WERI-Rb-1 (cell line): ENCODE measurements at regions not wholly inside any gene's neighbourhood (a gene's known extent, or its start where the extent isn't known, plus 50 kb on each side); places are given as distances from the start of the nearest gene placed in this dataset.

Experiments used
- DNase-seq: peaks from one replicate; pipeline ENCODE4 v3.0.0-alpha.2; 2020
- H3K27ac ChIP-seq: fragments of 250-450 bp; sonication (Bioruptor Pico); 2 replicates; pipeline ENCODE4 v1.5.1; 2020; ENCODE audit warnings: mild to moderate bottlenecking, moderate library complexity
- H3K27me3 ChIP-seq: fragments of 250-450 bp; sonication (Bioruptor Pico); 2 replicates; pipeline ENCODE4 v1.5.1; 2021; ENCODE audit warnings: mild to moderate bottlenecking, low read depth, moderate library complexity; ENCODE audit not compliant: insufficient read depth, severe bottlenecking
- H3K36me3 ChIP-seq: fragments of 250-450 bp; sonication (Bioruptor Pico); 2 replicates; pipeline ENCODE4 v1.5.1; 2020; ENCODE audit warnings: mild to moderate bottlenecking, moderate library complexity
- H3K4me3 ChIP-seq: 2 replicates; pipeline ENCODE4 v1.5.1; 2011; ENCODE audit warnings: low read depth, mild to moderate bottlenecking, control low read depth, low read length
- H3K9me3 ChIP-seq: fragments of 250-450 bp; sonication (Bioruptor Pico); 2 replicates; pipeline ENCODE4 v1.5.1; 2021; ENCODE audit warnings: mild to moderate bottlenecking, moderate library complexity; ENCODE audit not compliant: severe bottlenecking
- TF ChIP-seq, protein P1 (sequence below): IDR thresholded peaks from 2 replicates; pipeline ENCODE4 v1.5.1; 2011; ENCODE audit warnings: low read depth, mild to moderate bottlenecking, control low read depth, inconsistent platforms, low read length

DNA sequence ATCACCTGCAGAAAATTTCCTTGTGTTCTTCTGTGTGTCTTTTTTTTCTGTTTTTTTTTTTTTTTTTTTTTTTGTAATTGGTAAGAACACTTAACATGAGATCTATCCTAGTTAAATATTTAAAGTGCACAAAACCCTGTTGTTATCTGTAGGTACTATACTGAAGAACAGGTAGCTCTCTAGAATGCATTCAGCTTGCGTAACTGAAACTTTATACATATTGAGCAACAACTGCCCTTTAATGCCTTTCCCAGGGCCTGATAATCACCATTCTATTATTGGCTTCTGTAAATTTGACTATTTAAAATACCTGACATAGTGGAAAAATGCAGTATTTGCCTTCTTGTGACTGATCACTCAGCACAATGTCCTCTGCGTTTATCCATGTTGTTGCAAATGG is 701.8 kb downstream of the SUCLG1 start:
- Histone ChIP-seq H3K36me3 (no peaks in the 10 kb centered on the region), H3K4me3 (no peak overlapping the region), H3K27ac (no peak overlapping the region), H3K27me3 (no peaks in the 10 kb centered on the region), H3K9me3 (peaks cover 6% of the 10 kb centered on the region)
- DNase-seq = no peak
- TF ChIP-seq, protein P1, sequence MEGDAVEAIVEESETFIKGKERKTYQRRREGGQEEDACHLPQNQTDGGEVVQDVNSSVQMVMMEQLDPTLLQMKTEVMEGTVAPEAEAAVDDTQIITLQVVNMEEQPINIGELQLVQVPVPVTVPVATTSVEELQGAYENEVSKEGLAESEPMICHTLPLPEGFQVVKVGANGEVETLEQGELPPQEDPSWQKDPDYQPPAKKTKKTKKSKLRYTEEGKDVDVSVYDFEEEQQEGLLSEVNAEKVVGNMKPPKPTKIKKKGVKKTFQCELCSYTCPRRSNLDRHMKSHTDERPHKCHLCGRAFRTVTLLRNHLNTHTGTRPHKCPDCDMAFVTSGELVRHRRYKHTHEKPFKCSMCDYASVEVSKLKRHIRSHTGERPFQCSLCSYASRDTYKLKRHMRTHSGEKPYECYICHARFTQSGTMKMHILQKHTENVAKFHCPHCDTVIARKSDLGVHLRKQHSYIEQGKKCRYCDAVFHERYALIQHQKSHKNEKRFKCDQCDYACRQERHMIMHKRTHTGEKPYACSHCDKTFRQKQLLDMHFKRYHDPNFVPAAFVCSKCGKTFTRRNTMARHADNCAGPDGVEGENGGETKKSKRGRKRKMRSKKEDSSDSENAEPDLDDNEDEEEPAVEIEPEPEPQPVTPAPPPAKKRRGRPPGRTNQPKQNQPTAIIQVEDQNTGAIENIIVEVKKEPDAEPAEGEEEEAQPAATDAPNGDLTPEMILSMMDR = no peak

DNA sequence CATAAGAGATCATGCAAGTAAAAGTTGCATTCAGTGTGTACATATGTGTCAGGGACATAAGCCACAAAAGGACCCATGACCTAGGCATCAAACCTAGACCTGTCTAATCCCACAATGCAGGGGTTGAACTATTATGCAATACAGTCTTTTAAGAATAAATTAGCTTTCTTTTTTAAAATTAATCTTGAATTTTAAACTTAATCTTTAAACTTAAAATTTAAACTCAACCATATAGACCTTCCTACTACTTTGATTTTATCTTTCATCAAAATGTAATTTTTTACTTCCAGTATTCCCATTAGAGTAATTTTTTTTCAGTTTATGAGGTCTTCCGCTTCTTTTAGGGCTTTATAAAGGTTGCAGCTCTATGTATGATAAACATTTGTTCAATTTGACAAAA is 702.9 kb downstream of the SUCLG1 start:
- Histone ChIP-seq H3K27ac (no peak overlapping the region), H3K36me3 (no peaks in the 10 kb centered on the region), H3K27me3 (no peaks in the 10 kb centered on the region), H3K4me3 (no peak overlapping the region), H3K9me3 (peaks cover 6% of the 10 kb centered on the region)
- no peak for DNase-seq
- TF ChIP-seq, protein P1 = no peak

DNA sequence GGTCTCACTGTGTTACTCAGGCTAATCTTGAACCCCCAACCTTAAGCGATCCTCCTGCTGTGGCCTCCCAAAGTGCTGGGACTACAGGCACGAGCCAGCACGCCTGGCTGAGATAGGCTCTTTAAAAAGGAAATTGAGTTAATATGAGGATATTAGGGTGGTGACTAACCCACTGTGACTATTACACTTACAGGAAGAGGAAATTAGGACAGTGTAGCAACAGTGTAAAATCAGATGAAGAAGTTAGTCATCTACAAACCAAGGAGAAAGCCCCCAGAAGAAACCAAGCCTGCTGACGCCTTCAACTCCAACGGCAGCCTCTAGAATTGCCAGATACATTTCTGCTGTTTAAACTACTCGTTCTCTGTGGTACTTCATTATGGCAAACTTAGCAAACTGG is 711.9 kb downstream of the SUCLG1 start:
- Histone ChIP-seq H3K27ac (no peak overlapping the region), H3K36me3 (no peaks in the 10 kb centered on the region), H3K9me3 (no peaks in the 10 kb centered on the region), H3K27me3 (no peaks in the 10 kb centered on the region), H3K4me3 (no peak overlapping the region)
- TF ChIP-seq, protein P1 = no peak
- DNase-seq = no peak

DNA sequence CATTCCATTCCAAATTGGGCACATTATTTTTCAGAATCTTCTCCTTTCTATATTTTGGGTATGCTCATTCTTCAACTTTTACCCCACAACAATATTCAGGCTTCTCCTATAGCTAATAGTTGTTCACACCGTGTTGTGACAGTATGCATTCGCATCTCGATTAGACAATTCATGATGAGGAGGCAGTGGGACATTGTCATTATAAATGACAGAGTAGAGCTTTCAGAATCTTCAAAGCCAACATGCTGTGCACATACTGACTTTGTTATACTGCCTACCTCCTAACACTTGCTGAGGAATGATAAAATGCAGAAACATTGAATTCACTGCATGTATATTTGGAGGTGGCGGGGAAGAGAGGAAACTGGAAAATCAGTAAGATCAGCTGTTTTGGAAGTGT is 714.2 kb downstream of the SUCLG1 start:
- Histone ChIP-seq H3K36me3 (no peaks in the 10 kb centered on the region), H3K27ac (no peak overlapping the region), H3K27me3 (no peaks in the 10 kb centered on the region), H3K4me3 (no peak overlapping the region), H3K9me3 (peaks cover 4% of the 10 kb centered on the region)
- DNase-seq = no peak
- TF ChIP-seq, protein P1 = no peak

DNA sequence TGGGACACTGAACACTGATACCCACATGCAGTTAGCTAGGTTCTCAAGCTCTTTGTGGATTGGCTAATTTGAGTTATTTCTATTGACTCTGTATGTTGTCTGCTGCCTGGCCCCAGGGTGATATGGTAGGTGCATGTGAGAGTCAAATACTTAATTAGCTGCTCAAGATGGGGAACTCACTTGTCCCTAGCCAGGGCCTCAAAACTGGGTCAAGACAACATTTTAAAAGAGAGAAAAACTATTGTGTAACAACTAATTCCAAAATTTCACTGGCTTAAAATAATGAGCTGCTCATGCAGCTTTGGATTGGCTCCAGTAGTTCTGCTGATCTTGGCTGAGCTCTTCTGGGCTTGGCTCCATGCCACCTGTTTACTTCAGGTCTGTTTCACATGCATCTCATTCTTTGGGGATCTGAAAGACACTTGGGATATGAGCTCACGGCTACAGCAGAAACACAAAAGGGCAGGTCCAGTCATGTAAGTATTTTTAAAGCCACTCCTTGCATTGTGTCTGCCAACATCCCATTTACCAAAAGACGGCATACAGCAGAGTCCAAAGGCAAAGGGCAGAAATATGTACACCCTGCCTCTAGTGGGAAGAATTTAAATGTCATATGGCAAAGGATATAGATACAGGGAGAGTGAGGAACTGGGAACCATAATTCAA is 716.8 kb downstream of the SUCLG1 start:
- TF ChIP-seq, protein P1 = no peak
- H3K9me3 ChIP-seq = peaks cover 4% of the 10 kb centered on the region
- no peaks in the 10 kb centered on the region for H3K27me3 ChIP-seq
- H3K27ac ChIP-seq = no peak overlapping the region
- no peak for DNase-seq
- no peak overlapping the region for H3K4me3 ChIP-seq
- no peaks in the 10 kb centered on the region for H3K36me3 ChIP-seq

DNA sequence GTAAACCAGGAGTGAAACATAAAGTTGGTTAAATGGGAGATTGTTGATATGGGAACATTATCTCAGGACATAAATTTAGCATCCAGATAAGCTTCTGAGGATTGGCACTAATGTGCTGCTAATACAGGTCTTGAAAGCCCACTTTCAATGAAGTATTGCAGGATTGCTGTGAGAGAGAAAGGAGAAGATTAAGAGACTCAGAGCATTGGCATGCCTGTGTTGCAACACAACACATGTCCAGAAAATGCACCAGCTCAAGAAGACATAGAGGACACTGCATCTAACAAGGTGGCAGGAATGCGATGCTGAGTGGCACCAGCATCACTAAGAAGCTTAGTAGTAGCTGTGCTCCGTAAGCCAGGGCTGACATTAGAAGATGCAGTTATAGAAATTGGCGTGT is 728.9 kb downstream of the SUCLG1 start:
- H3K36me3 ChIP-seq = no peaks in the 10 kb centered on the region
- no peaks in the 10 kb centered on the region for H3K9me3 ChIP-seq
- no peaks in the 10 kb centered on the region for H3K27me3 ChIP-seq
- H3K4me3 ChIP-seq = no peak overlapping the region
- no peak overlapping the region for H3K27ac ChIP-seq
- TF ChIP-seq, protein P1 = no peak
- no peak for DNase-seq
